ENCODE measurements at regions not wholly inside any gene's neighbourhood (a gene's known extent, or its start where the extent isn't known, plus 50 kb on each side); places are given as distances from the start of the nearest gene placed in this dataset.

- Histone ChIP-seq H3K4me3 (no peak overlapping the region), H3K9me3 (ENCODE audit: low read depth) (no peaks in the 10 kb centered on the region), H2AFZ (replicated peaks) (no peak overlapping the region), H3K79me2 (ENCODE audit: low read depth) (no peaks in the 10 kb centered on the region), H3K36me3 (no peaks in the 10 kb centered on the region), H3K27me3 (no peaks in the 10 kb centered on the region), H3K4me2 (no peak overlapping the region), H3K4me1 (no peaks in the 10 kb centered on the region), H3K27ac (no peak overlapping the region), H3F3A (ENCODE audit: low read depth) (no peaks in the 10 kb centered on the region), H4K20me1 (ENCODE audit: low read depth) (no peaks in the 10 kb centered on the region), H3K9ac (no peak overlapping the region)
- Mint-ChIP-seq H3K4me1 (no peaks in the 10 kb centered on the region), H3K4me3 (no peak overlapping the region), H3K27ac (no peak overlapping the region), H3K36me3 (no peaks in the 10 kb centered on the region), H3K27me3 (ENCODE audit: insufficient read depth, low read depth) (peaks cover 2% of the 10 kb centered on the region), H3K9me3 (no peaks in the 10 kb centered on the region)
- TF ChIP-seq EZH2 (IDR thresholded peaks at IDR 0.05) (no peak), EZH2phosphoT487 (IDR thresholded peaks at IDR 0.05) (no peak), CTCF (IDR thresholded peaks at IDR 0.05) (no peak)
- no peak for DNase-seq (ENCODE audit: low spot score)
Observed at GRCh38 chr4:106424426-106424825, 55.8 kb upstream of the GIMD1 start.

- TF ChIP-seq CTCF (IDR thresholded peaks at IDR 0.05) = no peak
- TF ChIP-seq EZH2 (IDR thresholded peaks at IDR 0.05) = no peak
- TF ChIP-seq EZH2phosphoT487 (IDR thresholded peaks at IDR 0.05) = no peak
- Histone ChIP-seq H3K27ac (no peak overlapping the region), H3K4me2 (no peak overlapping the region), H3K36me3 (no peaks in the 10 kb centered on the region), H3K27me3 (no peaks in the 10 kb centered on the region), H2AFZ (replicated peaks) (no peak overlapping the region), H4K20me1 (ENCODE audit: low read depth) (no peaks in the 10 kb centered on the region), H3F3A (ENCODE audit: low read depth) (no peaks in the 10 kb centered on the region), H3K9ac (no peak overlapping the region), H3K4me3 (no peak overlapping the region), H3K79me2 (ENCODE audit: low read depth) (no peaks in the 10 kb centered on the region), H3K9me3 (ENCODE audit: low read depth) (no peaks in the 10 kb centered on the region), H3K4me1 (no peaks in the 10 kb centered on the region)
- Mint-ChIP-seq H3K36me3 (no peaks in the 10 kb centered on the region), H3K27me3 (ENCODE audit: insufficient read depth, low read depth) (peaks cover 2% of the 10 kb centered on the region), H3K27ac (no peak overlapping the region), H3K9me3 (no peaks in the 10 kb centered on the region), H3K4me3 (no peak overlapping the region), H3K4me1 (no peaks in the 10 kb centered on the region)
- no peak for DNase-seq (ENCODE audit: low spot score)
Observed at GRCh38 chr4:106423791-106424190, 55.2 kb upstream of the GIMD1 start.

- Histone ChIP-seq H3K4me2 (no peak overlapping the region), H3K27ac (no peak overlapping the region), H3K36me3 (no peaks in the 10 kb centered on the region), H3K9me3 (ENCODE audit: low read depth) (no peaks in the 10 kb centered on the region), H3K4me3 (no peak overlapping the region), H3K4me1 (no peaks in the 10 kb centered on the region), H3K27me3 (no peaks in the 10 kb centered on the region), H2AFZ (replicated peaks) (no peak overlapping the region), H4K20me1 (ENCODE audit: low read depth) (no peaks in the 10 kb centered on the region), H3K79me2 (ENCODE audit: low read depth) (no peaks in the 10 kb centered on the region), H3F3A (ENCODE audit: low read depth) (no peaks in the 10 kb centered on the region), H3K9ac (no peak overlapping the region)
- Mint-ChIP-seq H3K4me3 (no peak overlapping the region), H3K9me3 (no peaks in the 10 kb centered on the region), H3K4me1 (peaks cover 3% of the 10 kb centered on the region), H3K36me3 (no peaks in the 10 kb centered on the region), H3K27ac (no peak overlapping the region), H3K27me3 (ENCODE audit: insufficient read depth, low read depth) (peaks cover 2% of the 10 kb centered on the region)
- no peak for DNase-seq (ENCODE audit: low spot score)
- TF ChIP-seq CTCF (IDR thresholded peaks at IDR 0.05) (no peak), EZH2 (IDR thresholded peaks at IDR 0.05) (no peak), EZH2phosphoT487 (IDR thresholded peaks at IDR 0.05) (no peak)
Observed at GRCh38 chr4:106422766-106423165, 54.2 kb upstream of the GIMD1 start.

Measured in neural progenitor cell (in vitro differentiated cells).